ENCODE measurements at regions not wholly inside any gene's neighbourhood (a gene's known extent, or its start where the extent isn't known, plus 50 kb on each side); places are given as distances from the start of the nearest gene placed in this dataset.

DNA sequence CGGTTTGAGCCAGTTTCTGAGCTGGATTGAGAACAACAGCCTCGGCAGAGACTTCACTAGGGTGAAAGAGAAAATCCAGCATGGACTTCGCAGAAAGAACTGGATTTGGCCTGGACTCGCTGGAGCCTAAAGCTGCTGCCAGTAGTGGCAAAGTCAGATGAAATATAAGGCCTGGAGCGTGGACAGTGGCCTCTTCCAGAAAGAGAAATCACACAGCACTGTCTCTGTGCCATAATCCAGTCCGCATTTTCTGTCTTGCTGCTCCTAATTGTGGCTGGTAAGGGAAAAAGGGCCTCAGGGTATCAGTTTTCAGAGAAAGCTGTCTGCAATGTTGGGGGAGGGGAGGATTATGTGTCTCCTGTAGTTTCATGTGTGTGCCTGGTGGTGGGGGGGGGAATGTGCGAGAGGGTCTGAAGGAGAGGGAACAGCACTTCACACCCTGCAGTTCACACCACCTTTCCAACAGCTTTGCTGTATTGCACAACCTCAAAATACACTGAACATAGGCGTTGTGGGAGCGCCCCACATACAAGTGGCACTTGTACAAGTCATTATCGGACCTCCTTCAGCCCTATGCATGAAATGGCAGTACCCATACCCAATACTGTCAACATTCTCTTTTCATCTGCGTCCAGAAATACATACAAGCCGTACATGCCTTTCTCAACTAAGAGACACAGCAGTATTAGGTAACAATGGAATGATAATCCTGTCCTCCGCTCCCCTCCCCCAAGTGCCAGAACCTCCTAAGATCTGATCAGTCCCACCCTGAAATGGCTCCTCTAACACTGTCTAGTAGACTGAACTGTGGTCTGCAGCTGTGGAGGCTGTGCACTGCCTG lies 107.5 kb upstream of the ATF7IP start:
- H3K9ac ChIP-seq (ENCODE audit: insufficient read depth in 1 of 2, low read length in 2 of 2), result peak overlapping the region in 1 of 2 donors; percentile 50
- peak overlapping the region; percentile 67 to 91 for H3K27ac ChIP-seq (ENCODE audit: low read depth in 1 of 2, low read length in 1 of 2)
- peak; percentile 96 to 100 (median 98) for DNase-seq
- peaks cover 0 to 3% (median 0%) of the 10 kb centered on the region in 4 donors for H3K9me3 ChIP-seq (ENCODE audit: control insufficient read depth in 4 of 4, insufficient read depth in 3 of 4, low read length in 3 of 4)
- H3K36me3 ChIP-seq (ENCODE audit: control insufficient read depth in 4 of 4, insufficient read depth in 4 of 4, low read length in 4 of 4), result no peaks in the 10 kb centered on the region
- TF ChIP-seq, protein P1, sequence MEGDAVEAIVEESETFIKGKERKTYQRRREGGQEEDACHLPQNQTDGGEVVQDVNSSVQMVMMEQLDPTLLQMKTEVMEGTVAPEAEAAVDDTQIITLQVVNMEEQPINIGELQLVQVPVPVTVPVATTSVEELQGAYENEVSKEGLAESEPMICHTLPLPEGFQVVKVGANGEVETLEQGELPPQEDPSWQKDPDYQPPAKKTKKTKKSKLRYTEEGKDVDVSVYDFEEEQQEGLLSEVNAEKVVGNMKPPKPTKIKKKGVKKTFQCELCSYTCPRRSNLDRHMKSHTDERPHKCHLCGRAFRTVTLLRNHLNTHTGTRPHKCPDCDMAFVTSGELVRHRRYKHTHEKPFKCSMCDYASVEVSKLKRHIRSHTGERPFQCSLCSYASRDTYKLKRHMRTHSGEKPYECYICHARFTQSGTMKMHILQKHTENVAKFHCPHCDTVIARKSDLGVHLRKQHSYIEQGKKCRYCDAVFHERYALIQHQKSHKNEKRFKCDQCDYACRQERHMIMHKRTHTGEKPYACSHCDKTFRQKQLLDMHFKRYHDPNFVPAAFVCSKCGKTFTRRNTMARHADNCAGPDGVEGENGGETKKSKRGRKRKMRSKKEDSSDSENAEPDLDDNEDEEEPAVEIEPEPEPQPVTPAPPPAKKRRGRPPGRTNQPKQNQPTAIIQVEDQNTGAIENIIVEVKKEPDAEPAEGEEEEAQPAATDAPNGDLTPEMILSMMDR (IDR thresholded peaks at IDR 0.05; ENCODE audit: control extremely low read depth, extremely low read depth), result no peak
- ATAC-seq (ENCODE audit: insufficient read depth, low FRiP score), result peak; percentile 64
- peaks cover 5 to 37% (median 11%) of the 10 kb centered on the region in 5 donors for H3K4me1 ChIP-seq (ENCODE audit: control insufficient read depth in 5 of 5, insufficient read depth in 5 of 5, low read length in 5 of 5)
- H3K27me3 ChIP-seq (ENCODE audit: control insufficient read depth in 3 of 3, insufficient read depth in 3 of 3, low read length in 2 of 3), result no peaks in the 10 kb centered on the region
- H3K4me3 ChIP-seq, result no peak overlapping the region
- WGBS, 2 donors, result 22 to 23% methylated on average over 13 of the region's 13 CpGs

- Histone ChIP-seq H3K4me1 (ENCODE audit: control insufficient read depth in 5 of 5, insufficient read depth in 5 of 5, low read length in 5 of 5) (peaks cover 5 to 37% (median 11%) of the 10 kb centered on the region in 5 donors), H3K27me3 (ENCODE audit: control insufficient read depth in 3 of 3, insufficient read depth in 3 of 3, low read length in 2 of 3) (no peaks in the 10 kb centered on the region), H3K9ac (ENCODE audit: insufficient read depth in 1 of 2, low read length in 2 of 2) (peak overlapping the region in 1 of 2 donors; percentile 50), H3K36me3 (ENCODE audit: control insufficient read depth in 4 of 4, insufficient read depth in 4 of 4, low read length in 4 of 4) (no peaks in the 10 kb centered on the region), H3K4me3 (no peak overlapping the region), H3K9me3 (ENCODE audit: control insufficient read depth in 4 of 4, insufficient read depth in 3 of 4, low read length in 3 of 4) (peaks cover 0 to 3% (median 0%) of the 10 kb centered on the region in 4 donors), H3K27ac (ENCODE audit: low read depth in 1 of 2, low read length in 1 of 2) (peak overlapping the region; percentile 67 to 91)
- ATAC-seq (ENCODE audit: insufficient read depth, low FRiP score), result no peak
- TF ChIP-seq, protein P1 (IDR thresholded peaks at IDR 0.05; ENCODE audit: control extremely low read depth, extremely low read depth), result no peak
- DNase-seq, result peak; percentile 20 to 44 (median 36)
- 65 to 81% methylated on average over 4 of the region's 4 CpGs for WGBS, 2 donors
Observed at GRCh38 chr12:14258575-14258940, 106.9 kb upstream of the ATF7IP start.

DNA sequence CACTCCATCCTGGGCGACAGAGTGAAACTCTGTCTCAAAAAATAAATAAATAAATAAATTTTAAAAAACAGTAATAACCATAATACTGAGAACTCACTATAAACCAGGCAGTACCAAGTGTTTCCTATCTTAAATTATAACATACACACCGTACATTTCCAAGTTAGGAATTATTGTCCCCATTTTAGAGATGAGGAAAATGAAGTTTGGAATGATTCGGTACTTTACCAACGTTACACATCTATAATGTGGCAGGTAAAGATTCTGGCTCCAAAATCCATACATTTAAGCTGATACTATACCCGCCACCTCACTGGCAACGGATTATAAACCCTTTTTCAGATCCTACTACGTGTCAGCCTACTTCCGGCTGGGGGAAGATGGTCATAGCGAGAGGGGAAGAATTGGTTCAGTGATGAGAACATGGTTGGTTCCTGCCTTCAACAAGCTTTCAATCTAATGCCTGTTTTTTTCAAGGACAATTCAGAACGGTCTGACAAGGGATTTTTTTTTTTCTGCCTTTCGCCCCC lies 105.9 kb upstream of the ATF7IP start:
- TF ChIP-seq, protein P1 (IDR thresholded peaks at IDR 0.05; ENCODE audit: control extremely low read depth, extremely low read depth), result no peak
- Histone ChIP-seq H3K9ac (ENCODE audit: insufficient read depth in 1 of 2, low read length in 2 of 2) (no peak overlapping the region), H3K9me3 (ENCODE audit: control insufficient read depth in 4 of 4, insufficient read depth in 3 of 4, low read length in 3 of 4) (peaks cover 0 to 5% (median 0%) of the 10 kb centered on the region in 4 donors), H3K36me3 (ENCODE audit: control insufficient read depth in 4 of 4, insufficient read depth in 4 of 4, low read length in 4 of 4) (no peaks in the 10 kb centered on the region), H3K27ac (ENCODE audit: low read depth in 1 of 2, low read length in 1 of 2) (peak overlapping the region; percentile 74 to 87), H3K4me3 (no peak overlapping the region), H3K4me1 (ENCODE audit: control insufficient read depth in 5 of 5, insufficient read depth in 5 of 5, low read length in 5 of 5) (peaks cover 5 to 37% (median 11%) of the 10 kb centered on the region in 5 donors), H3K27me3 (ENCODE audit: control insufficient read depth in 3 of 3, insufficient read depth in 3 of 3, low read length in 2 of 3) (no peaks in the 10 kb centered on the region)
- ATAC-seq (ENCODE audit: insufficient read depth, low FRiP score), result no peak
- DNase-seq, result no peak
- 79% methylated on average over 11 of the region's 11 CpGs for WGBS, 2 donors

Data from lung (tissue), 11 donors.